Smooth muscle cell (in vitro differentiated cells): ENCODE measurements at regions not wholly inside any gene's neighbourhood (a gene's known extent, or its start where the extent isn't known, plus 50 kb on each side); places are given as distances from the start of the nearest gene placed in this dataset.

ENCODE experiments used
- DNase-seq: peaks from one replicate; lab custom pipeline; 2025; ENCODE audit not compliant: unreplicated experiment; lab: John Stamatoyannopoulos, UW
- H2AFZ ChIP-seq: fragments of 200-600 bp; sonication (generic); 2 replicates; pipeline ENCODE4 v1.6.0; 2016; ENCODE audit warnings: antibody characterized with exemption, low read depth, mild to moderate bottlenecking
- H3F3A ChIP-seq: fragments of 200-600 bp; sonication (generic); 2 replicates; pipeline ENCODE4 v1.6.0; 2017; ENCODE audit warnings: antibody characterized with exemption, low read depth
- H3K27ac ChIP-seq: fragments of 200-600 bp; sonication (generic); 2 replicates; pipeline ENCODE4 v1.5.1; 2016; ENCODE audit warnings: low read depth, mild to moderate bottlenecking
- H3K27me3 ChIP-seq: fragments of 200-600 bp; sonication (generic); 2 replicates; pipeline ENCODE4 v1.6.1; 2016; ENCODE audit warnings: low read depth, mild to moderate bottlenecking
- H3K36me3 ChIP-seq: fragments of 200-600 bp; sonication (generic); 2 replicates; pipeline ENCODE4 v1.5.1; 2016; ENCODE audit warnings: low read depth
- H3K4me1 ChIP-seq: fragments of 200-600 bp; sonication (generic); 2 replicates; pipeline ENCODE4 v1.5.1; 2016; ENCODE audit warnings: low read depth
- H3K4me2 ChIP-seq: fragments of 200-600 bp; sonication (generic); 2 replicates; pipeline ENCODE4 v1.6.0; 2016; ENCODE audit warnings: mild to moderate bottlenecking
- H3K4me3 ChIP-seq: fragments of 200-600 bp; sonication (generic); 2 replicates; pipeline ENCODE4 v1.5.1; 2016; ENCODE audit warnings: mild to moderate bottlenecking
- H3K79me2 ChIP-seq: fragments of 200-600 bp; sonication (generic); 2 replicates; pipeline ENCODE4 v1.6.0; 2016; ENCODE audit warnings: low read depth, mild to moderate bottlenecking
- H3K9ac ChIP-seq: fragments of 200-600 bp; sonication (generic); 2 replicates; pipeline ENCODE4 v1.6.0; 2016; ENCODE audit warnings: low read depth
- H3K9me3 ChIP-seq: fragments of 200-600 bp; sonication (generic); replicated peaks from 2 replicates; pipeline ENCODE4 v1.5.1; 2016; ENCODE audit warnings: low read depth
- H4K20me1 ChIP-seq: fragments of 200-600 bp; sonication (generic); 2 replicates; pipeline ENCODE4 v1.6.0; 2016; ENCODE audit warnings: low read depth
- WGBS: methylation state at CpG from one replicate; pipeline ENCODE4 v1.1.7; 2016; ENCODE audit warnings: low lambda C conversion rate; 5-methylcytosine and 5-hydroxymethylcytosine counted together
- TF ChIP-seq, protein P1 (sequence below): fragments of 200-600 bp; sonication (generic); IDR thresholded peaks from 2 replicates; pipeline ENCODE4 v1.5.1; 2017; ENCODE audit warnings: borderline replicate concordance, mild to moderate bottlenecking, antibody characterized with exemption; ENCODE audit not compliant: insufficient read depth, poor library complexity, severe bottlenecking

DNA sequence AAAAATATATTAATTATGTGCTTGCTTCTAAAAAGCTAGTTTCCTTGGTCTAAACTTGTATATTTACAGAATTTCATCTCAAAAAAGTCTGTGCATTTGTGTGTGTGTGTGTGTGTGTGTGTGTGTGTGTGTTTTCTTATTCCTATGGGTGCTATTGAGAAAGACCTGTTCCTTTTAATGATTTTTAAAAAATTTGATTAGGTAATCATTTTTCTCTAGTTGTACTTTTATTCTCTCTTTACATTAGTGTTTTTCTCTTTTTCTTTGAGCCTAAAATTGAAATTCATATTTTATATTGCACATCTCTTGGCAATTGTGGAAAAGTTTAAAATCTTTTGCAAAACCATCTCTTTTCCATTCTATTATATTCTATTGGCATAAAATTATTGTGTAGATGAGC, 690.4 kb upstream of the NDST4 start:
- no peak overlapping the region for H3K27ac ChIP-seq
- no peak overlapping the region for H3K9ac ChIP-seq
- H4K20me1 ChIP-seq, result no peaks in the 10 kb centered on the region
- TF ChIP-seq, protein P1, sequence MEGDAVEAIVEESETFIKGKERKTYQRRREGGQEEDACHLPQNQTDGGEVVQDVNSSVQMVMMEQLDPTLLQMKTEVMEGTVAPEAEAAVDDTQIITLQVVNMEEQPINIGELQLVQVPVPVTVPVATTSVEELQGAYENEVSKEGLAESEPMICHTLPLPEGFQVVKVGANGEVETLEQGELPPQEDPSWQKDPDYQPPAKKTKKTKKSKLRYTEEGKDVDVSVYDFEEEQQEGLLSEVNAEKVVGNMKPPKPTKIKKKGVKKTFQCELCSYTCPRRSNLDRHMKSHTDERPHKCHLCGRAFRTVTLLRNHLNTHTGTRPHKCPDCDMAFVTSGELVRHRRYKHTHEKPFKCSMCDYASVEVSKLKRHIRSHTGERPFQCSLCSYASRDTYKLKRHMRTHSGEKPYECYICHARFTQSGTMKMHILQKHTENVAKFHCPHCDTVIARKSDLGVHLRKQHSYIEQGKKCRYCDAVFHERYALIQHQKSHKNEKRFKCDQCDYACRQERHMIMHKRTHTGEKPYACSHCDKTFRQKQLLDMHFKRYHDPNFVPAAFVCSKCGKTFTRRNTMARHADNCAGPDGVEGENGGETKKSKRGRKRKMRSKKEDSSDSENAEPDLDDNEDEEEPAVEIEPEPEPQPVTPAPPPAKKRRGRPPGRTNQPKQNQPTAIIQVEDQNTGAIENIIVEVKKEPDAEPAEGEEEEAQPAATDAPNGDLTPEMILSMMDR, result no peak
- DNase-seq, result no peak
- H3K4me2 ChIP-seq, result no peak overlapping the region
- H3F3A ChIP-seq, result no peaks in the 10 kb centered on the region
- H3K4me3 ChIP-seq, result no peak overlapping the region
- no peaks in the 10 kb centered on the region for H3K9me3 ChIP-seq
- H3K79me2 ChIP-seq, result no peaks in the 10 kb centered on the region
- no peak overlapping the region for H2AFZ ChIP-seq
- H3K27me3 ChIP-seq, result no peaks in the 10 kb centered on the region
- no peaks in the 10 kb centered on the region for H3K36me3 ChIP-seq
- H3K4me1 ChIP-seq, result no peaks in the 10 kb centered on the region

DNA sequence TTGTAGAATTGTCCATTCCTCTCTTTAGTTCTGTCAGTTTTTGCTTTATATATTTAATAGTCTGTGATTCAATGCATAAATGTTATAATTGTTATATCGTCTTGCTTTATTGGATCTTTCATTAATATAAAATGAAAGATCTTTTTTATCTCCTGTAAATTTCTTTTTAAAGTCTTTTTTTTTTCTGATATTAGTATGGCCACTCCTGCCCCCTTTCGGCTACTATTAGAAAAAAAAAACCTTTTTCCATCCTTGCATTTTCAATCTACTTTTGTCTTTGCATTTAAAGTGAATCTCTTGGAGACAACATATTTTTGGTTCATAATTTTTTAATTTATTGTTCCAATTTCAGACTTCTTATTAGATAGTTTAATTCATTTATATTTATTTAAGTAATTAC, 677.4 kb upstream of the NDST4 start:
- Histone ChIP-seq H3K79me2 (no peaks in the 10 kb centered on the region), H3K27me3 (no peaks in the 10 kb centered on the region), H3K36me3 (no peaks in the 10 kb centered on the region), H3K9me3 (no peaks in the 10 kb centered on the region), H3K4me2 (no peak overlapping the region), H4K20me1 (no peaks in the 10 kb centered on the region), H3K4me3 (no peak overlapping the region), H2AFZ (no peak overlapping the region), H3K4me1 (no peaks in the 10 kb centered on the region), H3K27ac (no peak overlapping the region), H3F3A (no peaks in the 10 kb centered on the region), H3K9ac (no peak overlapping the region)
- 57% methylated on average over 2 of the region's 2 CpGs for WGBS
- TF ChIP-seq, protein P1, result peak; percentile 26
- DNase-seq, result no peak

DNA sequence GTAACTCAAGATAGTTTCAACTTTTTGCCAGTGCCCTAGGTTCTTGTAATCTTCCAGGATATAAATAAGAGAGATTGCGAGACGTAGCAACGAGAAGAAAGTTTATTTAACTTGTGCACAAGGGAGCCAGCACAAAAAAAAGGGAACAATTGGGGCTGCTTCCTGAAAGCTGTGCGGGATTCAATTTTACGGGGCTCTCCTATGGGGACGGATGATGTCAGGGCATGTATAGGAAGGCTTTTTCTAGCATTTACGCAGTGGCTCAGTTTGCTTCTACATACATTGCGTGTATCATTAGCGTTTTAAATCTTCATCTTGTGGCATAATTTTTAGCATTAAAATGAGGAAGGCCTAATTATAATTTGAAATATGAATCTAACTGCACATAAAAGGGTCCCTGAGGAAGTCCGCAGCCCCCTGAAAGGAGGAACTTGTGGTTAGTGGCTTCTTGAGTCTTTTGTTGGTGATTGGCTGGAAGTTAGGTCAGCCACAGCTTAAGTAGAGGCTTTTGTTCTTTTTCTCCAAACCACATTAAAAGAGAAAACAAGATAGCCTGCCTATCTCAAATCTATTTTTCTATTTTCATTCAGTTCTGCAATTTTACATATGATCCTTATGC, 668.2 kb upstream of the NDST4 start:
- no peaks in the 10 kb centered on the region for H3K79me2 ChIP-seq
- H3K27ac ChIP-seq, result no peak overlapping the region
- WGBS, result 87% methylated on average over 10 of the region's 10 CpGs
- no peak overlapping the region for H3K4me3 ChIP-seq
- no peaks in the 10 kb centered on the region for H4K20me1 ChIP-seq
- no peak for DNase-seq
- H3K9ac ChIP-seq, result no peak overlapping the region
- H3K4me1 ChIP-seq, result no peaks in the 10 kb centered on the region
- H3K27me3 ChIP-seq, result no peaks in the 10 kb centered on the region
- H3K9me3 ChIP-seq, result no peaks in the 10 kb centered on the region
- TF ChIP-seq, protein P1, result no peak
- H2AFZ ChIP-seq, result no peak overlapping the region
- H3F3A ChIP-seq, result no peaks in the 10 kb centered on the region
- H3K4me2 ChIP-seq, result no peak overlapping the region
- no peaks in the 10 kb centered on the region for H3K36me3 ChIP-seq

DNA sequence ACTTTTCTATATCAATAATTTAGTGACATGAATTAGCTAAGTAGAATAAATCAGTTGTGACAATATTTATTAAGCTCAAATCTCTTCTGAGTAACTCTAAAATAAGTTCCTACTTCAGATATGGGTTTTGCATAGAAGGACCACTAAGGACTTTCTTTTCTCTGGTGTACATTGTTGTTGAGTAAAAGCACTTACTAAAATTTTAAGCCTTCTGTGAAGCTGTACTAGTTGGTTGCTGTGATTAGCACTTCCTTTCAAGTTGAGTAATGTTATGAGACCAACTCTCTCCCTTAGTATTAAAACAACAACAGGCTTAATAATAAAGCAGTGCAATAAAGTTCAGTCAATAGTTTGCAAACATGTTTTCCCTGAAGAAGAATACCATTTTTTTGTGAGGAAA, 667.4 kb upstream of the NDST4 start:
- H3K27ac ChIP-seq, result no peak overlapping the region
- no peak for DNase-seq
- H3K4me1 ChIP-seq, result no peaks in the 10 kb centered on the region

More for the DNA sequence above, 667.4 kb upstream of the NDST4 start:
- Histone ChIP-seq H3K4me3 (no peak overlapping the region), H3K79me2 (no peaks in the 10 kb centered on the region), H3K4me2 (no peak overlapping the region), H3K9me3 (no peaks in the 10 kb centered on the region), H3F3A (no peaks in the 10 kb centered on the region), H3K9ac (no peak overlapping the region), H4K20me1 (no peaks in the 10 kb centered on the region), H3K36me3 (no peaks in the 10 kb centered on the region), H3K27me3 (no peaks in the 10 kb centered on the region), H2AFZ (no peak overlapping the region)
- TF ChIP-seq, protein P1, result no peak
